ENCODE measurements at regions not wholly inside any gene's neighbourhood (a gene's known extent, or its start where the extent isn't known, plus 50 kb on each side); places are given as distances from the start of the nearest gene placed in this dataset.
A peak's percentile ranks its signal among the peaks of the same experiment; 100 is the strongest.

DNA sequence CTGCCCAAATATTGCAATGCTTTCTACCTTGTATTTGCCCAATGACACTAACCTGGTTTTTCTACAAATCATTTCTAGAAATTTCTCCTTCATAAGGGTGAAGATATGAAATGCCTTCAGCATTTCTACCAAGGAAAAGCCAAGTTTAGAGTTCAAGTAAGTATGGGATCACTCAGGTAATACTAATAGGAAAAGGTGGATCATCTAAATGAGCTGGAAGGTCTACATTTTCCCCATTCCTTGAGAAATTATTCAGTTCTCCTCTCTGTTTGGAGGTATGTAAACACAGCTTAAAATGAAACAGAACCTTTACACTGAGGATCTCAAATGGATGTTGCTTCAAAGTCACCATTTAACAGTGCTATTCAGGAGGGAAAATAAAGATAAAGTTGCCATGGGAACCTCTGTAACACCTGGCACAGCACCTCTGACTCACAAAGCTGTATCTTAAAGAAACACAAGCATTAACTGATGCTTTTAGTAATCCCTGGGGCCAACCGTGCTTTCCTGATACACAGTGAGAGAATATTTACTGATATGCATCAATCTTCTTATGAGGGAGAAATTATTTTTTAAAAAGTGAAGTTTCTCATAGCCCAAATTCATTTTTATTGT is 161.3 kb downstream of the DRD1 start:
- no peak for DNase-seq

DNA sequence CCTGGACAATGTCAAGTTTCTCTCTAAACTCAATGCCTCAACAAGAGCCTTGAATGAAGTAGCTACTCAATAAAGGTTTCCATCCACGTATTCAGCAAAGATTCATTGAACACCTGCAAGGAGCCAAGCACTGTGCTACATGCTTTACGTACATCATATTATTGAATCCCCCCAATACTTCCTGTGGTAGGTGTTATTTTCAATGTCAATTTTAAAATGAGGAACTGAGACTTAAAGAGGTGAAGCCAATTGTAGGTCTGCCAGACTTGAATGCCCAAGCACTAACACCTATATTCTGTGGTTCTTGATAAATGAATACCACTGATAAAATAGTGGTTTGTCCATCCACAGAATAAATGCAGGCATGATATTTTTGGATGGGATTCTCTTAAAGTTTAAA is 162.3 kb downstream of the DRD1 start:
- no peak for DNase-seq

DNA sequence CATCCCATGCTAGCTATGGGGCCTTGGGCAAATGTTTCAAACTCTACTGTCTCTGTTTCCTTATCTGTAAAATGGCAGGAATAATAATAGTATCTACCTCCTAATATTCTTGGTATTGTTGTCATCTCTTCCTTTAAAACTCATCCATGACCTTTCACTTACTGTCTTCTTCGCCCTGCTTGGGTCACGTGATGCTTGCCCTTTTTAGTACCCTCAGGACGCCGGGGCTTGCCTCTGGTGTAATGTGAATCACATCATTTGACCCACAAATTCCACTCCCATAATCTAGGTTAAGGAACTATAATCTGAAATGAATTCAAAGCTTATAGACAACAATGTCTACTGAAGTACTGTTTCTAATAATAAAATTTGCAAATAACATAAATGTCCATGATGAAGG is 162.7 kb downstream of the DRD1 start:
- DNase-seq = no peak

GRCh38 chr5:175279506-175279905 is 164.5 kb downstream of the DRD1 start:
- DNase-seq = no peak

- DNase-seq = no peak
Observed at GRCh38 chr5:175275748-175276147, 168.2 kb downstream of the DRD1 start.

GRCh38 chr5:175275097-175275496 is 168.9 kb downstream of the DRD1 start:
- peak; percentile 74 for DNase-seq

DNA sequence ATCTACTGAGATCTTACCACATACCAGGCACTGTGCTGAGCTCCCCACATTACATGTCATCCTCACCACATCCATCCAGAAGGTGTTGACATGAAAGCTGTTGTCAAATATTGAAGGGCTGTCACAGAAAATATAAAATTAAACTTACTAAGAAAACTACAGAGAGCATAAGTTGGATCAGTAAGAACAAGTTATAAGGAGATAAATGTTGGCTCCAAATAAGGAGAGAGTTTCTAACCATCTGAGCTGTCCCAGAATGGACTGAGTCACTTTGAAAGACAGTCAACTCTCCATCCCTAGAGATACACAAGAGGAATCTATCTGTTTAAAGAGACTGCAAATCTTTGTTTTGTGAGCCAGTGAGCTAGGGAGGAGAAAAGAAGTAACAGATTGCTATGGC is 169.8 kb downstream of the DRD1 start:
- peak; percentile 40 for DNase-seq

DNA sequence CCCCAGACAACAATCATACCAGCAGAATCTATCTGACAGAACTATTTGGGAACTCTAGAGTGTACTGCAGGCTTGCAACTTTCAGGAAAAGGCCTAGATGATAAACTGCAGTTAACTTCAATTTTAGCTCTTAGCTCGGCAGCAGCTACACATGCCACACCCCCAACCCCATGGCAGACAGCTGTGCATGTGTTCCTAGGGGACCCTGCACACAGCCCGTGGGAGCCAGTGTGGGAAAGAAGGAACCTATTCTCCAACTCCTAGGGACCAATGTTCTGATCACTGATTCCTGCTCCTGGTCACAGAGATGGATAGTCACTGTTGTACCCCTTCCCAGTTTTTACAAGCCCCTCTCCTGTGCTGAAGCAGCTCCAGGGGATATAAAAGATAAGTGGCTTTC is 179.6 kb downstream of the DRD1 start:
- DNase-seq = no peak

- no peak for DNase-seq
Observed at GRCh38 chr5:175263776-175264175, 180.2 kb downstream of the DRD1 start.

GRCh38 chr5:175261526-175261925 is 182.5 kb downstream of the DRD1 start:
- DNase-seq = no peak

DNA sequence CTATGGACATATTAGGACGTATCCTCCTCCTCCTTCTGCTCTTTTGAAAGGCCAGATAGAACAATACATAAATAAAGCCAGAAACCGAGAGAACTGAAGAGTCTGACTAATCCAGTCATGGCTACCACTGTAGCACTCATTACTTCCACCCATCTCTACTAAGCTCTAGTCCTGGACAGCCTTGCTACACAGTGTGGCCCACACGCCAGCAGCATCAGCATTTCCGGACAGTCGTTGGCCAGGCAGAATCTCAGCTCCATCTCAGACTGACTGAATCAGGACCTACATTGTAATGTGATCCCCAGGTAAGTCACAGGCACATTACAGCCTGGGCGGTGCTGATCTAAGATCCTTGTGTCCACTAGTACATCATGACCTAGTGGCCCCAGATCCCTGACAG is 182.9 kb downstream of the DRD1 start:
- no peak for DNase-seq

GRCh38 chr5:175257847-175258194 is 186.2 kb downstream of the DRD1 start:
- no peak for DNase-seq

DNA sequence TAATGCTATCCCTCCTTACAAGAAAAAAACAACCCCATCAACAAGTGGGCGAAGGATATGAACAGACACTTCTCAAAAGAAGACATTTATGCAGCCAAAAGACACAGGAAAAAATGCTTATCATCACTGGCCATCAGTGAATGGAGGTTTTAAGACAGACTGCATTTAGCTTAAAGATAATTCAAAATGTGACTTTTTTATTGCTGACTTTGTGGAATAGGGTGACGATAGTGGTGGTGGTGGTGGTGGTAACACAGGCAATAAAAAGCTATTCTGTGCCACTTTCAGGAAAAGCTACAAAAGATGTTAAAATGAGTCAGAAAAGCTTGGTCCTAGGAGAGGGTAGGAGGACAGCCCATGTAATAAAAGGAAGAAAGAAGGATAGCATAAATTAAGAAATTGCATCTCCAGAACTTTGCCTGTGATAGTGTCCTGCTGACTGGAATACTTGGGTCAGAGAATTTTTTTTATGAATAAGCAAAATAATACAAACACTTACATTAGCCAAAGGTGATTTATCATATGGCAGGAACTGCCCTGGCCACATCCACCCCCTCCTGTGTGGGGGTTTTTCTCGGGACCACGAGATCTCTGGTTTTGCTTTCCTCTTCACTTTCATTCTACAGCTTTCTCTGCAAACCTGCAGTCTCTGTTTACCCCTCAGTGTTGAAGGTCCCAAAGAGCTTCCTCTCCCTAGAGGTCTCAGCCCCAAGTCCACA is 186.7 kb downstream of the DRD1 start:
- no peak for DNase-seq

- peak; percentile 64 for DNase-seq
Observed at GRCh38 chr5:175254155-175254554, 189.8 kb downstream of the DRD1 start.

GRCh38 chr5:175253597-175253996 is 190.4 kb downstream of the DRD1 start:
- peak; percentile 46 for DNase-seq

GRCh38 chr5:175252234-175252805 is 191.7 kb downstream of the DRD1 start:
- DNase-seq = peak; percentile 73

DNA sequence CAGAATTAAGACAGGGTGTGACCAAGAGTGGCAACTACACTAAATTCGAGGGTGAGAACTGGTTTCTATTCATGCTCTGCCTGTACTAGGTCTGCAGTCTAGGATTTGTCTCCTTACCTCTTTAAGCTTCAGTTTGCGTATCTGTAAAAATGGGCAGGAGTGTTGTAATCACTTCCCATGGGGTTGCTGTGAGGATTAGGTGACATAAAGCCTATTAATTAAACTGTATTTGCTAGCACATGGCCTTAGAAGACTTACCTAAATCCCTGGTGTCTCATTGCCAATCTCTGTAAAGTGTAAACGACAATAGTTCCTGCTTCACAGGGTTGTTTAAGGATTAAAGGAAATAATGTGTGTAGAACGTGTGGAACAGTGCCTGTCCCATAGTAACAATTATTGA is 193.6 kb downstream of the DRD1 start:
- DNase-seq = no peak

- DNase-seq = no peak
Observed at GRCh38 chr5:175248416-175248905, 195.5 kb downstream of the DRD1 start.

- DNase-seq = no peak
Observed at GRCh38 chr5:175246889-175247520, 197.0 kb downstream of the DRD1 start.

DNA sequence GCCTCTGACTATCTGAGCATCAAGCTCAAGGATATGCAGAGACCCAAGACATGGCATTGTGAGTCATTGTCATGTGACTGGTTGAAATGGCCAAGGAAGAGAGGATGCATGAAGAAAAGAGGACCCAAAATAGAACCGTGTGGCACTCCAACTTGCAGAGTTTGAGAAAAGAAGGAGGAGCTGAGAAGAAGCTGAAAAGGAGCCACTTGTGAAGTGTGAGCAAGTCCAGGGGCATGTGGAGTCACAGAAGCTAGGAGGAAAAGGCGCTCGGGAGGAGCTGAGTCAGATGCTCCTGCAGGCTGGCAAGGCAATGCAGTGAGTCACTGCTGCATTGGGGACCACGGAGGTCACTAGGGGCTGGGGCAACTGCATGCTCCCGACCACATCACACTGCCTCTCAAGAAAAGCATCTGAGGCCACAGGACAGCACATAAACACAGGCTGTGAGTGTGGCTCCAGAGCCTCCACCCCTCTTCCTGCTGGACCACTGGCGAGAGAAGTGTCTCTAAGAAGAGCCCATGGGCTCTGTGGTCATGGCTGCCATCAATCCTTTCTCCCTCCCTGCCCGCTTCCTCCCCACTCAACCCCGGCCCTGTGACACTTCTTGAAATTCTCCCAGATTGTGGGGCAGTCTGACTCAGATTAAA is 197.6 kb downstream of the DRD1 start:
- peak; percentile 96 for DNase-seq

- DNase-seq = no peak
Observed at GRCh38 chr5:175243441-175243840, 200.5 kb downstream of the DRD1 start.

DNA sequence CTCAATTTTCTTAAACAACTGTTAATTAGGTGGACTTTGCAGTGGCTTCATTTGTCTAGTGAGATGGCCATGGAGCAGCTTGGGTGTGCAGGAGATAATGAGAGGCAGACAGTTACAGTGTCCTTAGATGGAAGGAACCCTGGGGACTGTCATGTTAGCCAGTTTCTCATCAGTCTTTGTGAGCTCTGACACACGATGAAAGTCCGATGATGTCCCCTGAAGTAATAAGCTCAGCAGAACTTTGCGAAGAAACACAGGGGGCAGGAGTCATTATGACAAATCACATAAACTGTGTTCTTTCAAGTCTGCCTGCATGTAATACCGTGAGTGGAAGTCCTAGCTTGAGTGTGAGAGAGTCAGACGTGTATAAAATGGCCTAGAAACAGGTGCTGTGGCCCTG is 201.8 kb downstream of the DRD1 start:
- DNase-seq = no peak

DNA sequence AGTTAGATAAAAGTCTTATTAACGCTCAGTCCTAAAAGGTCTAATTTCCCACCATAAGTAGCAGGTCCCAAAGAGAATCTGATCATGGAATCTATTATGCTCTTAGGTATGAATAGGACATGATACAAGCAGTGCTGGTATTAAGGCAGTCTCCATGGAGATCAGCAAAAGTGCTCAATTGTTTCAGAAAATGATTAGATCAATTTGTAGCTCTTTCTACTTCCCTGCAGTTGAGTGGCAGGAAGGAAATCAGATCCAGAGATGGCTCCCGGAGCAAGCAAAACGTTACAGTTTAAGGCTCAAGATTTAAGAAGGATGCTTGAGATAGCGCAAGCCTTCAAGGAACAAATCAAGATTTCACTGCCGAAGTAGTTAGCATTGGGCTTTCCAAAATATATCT is 205.7 kb downstream of the DRD1 start:
- DNase-seq = no peak

- DNase-seq = no peak
Observed at GRCh38 chr5:175236176-175236575, 207.8 kb downstream of the DRD1 start.

All from fibroblast of upper back skin (primary cell).